Hindlimb muscle (tissue), 1 donor: ENCODE measurements at regions not wholly inside any gene's neighbourhood (a gene's known extent, or its start where the extent isn't known, plus 50 kb on each side); places are given as distances from the start of the nearest gene placed in this dataset.

Source experiments
- DNase-seq: peaks from one replicate; pipeline ENCODE4 v3.0.0-alpha.2; 2013

GRCh38 chr3:30372837-30373236 lies 233.6 kb upstream of the TGFBR2 start:
- DNase-seq: no peak

DNA sequence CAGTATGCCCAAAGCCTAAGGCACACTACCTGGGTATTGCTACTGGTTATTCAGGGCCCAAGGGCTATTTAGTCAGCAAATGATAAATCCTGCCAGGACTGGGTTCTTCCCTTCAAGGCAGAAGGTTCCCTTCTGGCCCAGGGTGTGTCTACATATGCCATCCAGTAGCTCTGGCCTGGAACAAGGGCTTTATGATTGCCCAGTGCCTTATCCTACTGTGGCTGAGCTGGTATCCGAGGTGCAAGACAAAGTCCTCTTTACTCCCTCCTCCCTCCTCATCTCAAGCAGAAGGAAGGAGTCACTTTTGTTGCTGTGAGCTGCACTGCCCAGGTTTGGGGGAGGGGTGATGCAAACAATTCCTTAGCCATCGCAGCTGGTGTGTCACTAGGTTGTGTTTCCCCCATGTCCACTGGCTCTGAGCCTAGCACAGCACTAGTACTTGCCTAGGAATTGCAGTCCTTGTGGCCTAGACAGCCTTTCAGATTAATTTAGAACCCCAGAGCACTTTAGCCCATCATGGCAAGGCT lies 221.8 kb upstream of the TGFBR2 start:
- no peak for DNase-seq

DNA sequence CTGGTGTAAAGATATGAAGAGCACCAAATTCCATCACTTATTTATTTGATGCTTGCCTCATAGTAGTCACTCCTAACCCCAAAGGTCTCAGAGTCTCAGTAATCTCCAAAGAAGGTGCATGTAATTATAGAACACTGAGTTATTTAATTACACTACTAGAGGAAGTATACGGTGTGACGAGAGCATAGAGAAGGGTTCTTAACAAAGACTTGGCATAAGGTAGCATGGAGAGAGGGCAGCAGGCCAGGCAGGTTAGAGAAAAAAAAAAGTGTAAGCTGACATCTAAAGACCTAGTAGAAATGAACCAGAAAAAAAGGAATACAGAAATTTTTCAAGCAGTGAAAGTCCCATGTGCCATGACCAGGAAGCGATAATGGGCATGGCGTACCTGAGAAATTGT lies 213.3 kb upstream of the TGFBR2 start:
- no peak for DNase-seq

DNA sequence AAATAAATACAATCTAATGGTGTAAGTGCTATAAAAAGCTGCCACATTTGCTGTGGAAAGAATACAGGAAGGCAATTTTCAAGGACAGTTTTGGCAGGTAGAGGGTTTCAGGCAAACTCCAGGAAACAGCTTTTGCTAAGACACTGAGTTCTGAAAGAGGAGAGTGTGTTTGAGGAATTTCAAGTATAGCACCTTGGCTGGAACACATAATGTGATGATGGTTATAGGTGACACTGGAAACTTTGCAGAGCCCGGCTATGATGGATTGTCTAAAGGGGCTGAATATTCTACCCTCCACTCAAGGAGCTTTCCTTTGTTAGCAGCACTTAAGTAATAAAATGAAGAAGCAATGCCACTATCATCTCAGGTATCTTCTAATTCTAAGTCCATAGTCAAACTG lies 209.4 kb upstream of the TGFBR2 start:
- DNase-seq: no peak

DNA sequence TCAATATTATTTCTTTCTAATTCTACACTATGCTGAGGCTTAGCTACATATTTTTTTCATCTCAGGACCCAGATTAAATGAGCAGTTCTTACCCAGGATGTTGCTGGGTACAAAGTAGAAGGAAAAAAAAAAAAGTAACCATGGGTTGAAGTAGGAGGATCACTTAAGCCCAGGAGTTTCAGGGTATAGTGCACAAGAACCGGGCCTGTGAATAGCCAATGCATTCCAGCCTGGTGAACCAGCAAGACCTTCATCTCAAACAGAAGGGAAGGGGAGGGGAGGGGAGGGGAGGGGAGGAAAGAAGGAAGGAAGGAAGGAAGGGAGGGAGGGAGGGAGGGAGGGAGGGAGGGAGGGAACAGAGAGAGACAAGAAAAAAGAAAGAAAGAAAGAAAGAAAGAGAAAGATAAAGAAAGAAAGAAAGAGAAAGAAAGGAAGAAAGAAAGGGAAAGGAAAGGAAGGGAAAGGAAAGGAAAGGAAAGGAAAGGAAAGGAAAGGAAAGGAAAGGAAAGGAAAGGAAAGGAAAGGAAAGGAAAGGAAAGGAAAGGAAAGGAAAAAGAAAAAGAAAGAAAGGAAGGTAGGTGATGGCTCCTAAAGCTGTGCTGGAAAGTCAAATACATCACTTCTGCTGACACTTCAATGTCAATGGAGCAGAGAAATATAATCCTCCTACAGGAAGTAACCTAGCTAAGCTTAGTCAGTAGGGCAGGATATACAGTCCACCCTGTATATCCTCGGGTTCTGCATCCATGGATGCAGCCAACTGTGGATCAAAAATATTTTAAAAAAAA lies 206.8 kb upstream of the TGFBR2 start:
- DNase-seq: no peak

DNA sequence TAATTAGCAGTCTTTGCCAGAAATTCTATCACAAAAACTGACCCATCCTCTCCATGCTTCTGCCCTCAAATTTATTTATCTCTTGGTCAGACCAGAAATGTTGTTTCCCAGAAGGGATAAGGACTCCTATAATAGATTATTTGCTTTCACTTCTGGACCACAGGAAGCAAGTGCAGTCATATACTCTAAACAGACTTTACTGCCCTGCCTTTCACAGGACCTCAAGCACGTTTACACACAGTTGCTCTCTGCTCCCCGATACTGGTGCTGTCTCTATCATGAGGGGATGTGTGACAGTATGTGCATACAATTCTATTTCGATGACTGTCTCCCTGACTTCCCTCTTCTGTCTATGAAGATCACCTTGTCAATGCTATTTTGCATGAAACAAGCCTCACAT lies 205.5 kb upstream of the TGFBR2 start:
- DNase-seq: no peak

- DNase-seq: peak; percentile 25
Measured at GRCh38 chr3:30401971-30402370, 204.4 kb upstream of the TGFBR2 start.

DNA sequence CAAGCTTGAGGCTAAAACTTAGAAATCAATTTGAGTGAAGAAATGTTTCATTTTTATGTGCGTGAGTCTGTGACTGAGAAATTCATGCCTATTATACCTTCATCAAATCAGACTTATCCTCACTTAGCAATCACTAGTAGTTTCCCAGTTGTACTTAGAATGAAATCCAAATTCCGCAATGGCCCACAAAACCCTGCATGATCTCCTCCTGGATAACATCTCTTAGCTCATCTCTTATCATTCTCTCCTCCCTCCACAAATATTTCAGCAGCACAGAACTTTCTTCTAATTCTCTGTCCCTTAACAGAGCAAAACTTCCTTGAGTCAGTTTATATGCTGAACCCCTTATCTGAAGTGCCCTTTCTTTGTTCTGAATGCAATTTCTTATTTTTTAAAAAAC lies 198.8 kb upstream of the TGFBR2 start:
- DNase-seq: no peak

- DNase-seq: no peak
Measured at GRCh38 chr3:30408105-30408557, 198.3 kb upstream of the TGFBR2 start.

DNA sequence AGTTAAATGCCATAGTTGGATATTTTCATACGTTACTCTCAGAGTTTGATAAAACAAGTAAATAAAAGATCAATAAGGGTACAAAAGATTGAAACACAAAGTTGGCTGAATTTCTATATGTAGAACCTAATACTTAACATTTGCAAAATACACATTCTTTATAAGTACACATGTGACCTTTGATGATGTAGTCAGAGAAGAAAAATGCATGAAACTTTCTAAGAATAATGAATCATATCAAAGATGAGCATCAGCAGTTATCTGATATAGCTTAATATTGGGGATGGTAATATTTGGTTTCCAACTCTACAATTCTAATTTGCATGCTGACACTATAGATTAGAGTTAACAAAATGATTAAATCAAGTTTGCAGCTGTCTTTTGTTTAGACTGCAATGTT lies 188.0 kb upstream of the TGFBR2 start:
- DNase-seq: no peak

- DNase-seq: no peak
Measured at GRCh38 chr3:30421266-30421665, 185.1 kb upstream of the TGFBR2 start.

DNA sequence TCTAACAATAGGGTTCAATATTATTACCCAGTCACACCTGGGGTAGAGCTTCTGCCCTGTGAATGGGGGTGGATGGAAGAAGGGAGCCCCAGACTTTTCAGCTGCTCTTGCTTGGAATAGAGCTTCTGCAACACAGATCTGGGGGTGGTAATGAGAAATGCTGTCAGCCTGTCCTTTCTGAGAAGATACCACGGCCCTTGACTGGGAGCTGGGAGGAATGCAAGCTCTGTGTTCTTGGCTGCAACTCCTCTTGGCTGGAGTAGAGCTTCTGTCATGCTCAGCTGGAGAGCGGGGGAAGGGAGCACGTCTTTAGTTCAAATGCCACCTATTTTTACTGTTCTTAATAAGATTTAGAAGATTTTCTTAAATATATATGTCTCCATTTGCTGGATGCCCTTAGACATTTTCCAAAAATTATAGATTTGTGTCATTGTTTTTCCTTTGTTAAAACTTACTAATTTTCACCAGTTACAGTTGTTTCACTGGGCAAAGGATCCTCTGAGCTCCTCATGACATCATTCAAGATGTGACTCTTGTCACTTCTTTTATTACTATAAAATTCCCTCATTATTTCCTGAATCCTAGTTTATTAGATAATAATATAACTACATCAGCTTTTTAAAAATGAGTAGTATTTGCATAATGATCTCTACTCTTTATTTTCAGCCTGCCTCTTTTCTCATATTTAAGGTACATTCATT lies 180.0 kb upstream of the TGFBR2 start:
- peak; percentile 58 for DNase-seq

GRCh38 chr3:30428251-30428650 lies 178.2 kb upstream of the TGFBR2 start:
- no peak for DNase-seq

DNA sequence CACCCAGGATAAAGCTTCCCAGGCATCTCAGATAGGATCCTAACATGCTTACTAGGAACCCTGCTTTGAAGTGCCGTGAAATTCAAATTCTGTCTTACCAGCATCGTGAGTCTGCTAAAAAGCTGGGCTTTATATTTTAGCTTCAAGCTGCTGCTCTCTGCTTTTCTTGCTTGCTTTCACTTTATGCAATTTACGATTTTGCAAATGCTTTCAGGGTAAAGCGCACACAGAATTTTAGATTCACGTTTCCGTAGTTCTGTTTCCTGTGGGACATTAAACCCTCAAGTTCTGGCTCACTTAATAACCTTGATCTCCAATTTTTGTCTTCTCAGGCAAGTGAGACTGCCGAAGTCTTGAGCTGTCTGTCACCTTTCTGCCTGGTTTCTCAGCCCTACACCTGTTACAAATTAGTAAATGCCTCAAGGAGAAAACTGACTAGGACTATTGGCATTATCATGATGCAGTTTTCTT lies 170.5 kb upstream of the TGFBR2 start:
- DNase-seq: peak; percentile 29

DNA sequence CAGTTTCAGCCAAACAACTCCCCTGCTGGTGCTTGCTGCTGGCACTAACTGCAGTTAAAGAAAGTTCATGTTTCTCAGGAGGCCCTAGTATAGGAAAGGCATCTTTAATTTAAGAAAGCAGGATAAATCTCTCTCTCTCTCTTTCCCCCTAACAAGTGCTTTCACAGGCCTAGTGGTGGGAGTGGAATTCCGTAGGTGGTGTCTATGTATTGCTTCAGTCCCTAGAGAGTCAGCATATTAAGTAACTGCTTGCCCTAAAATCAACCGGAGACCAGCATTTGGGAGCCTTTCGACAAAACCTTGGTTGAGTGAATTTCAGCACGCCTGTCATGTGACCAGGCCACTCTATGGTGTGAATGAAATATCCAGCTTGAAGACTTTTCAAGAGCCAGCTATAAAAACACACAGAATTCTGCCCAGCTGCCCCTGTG lies 169.2 kb upstream of the TGFBR2 start:
- DNase-seq: no peak

GRCh38 chr3:30438126-30438525 lies 168.3 kb upstream of the TGFBR2 start:
- DNase-seq: no peak

GRCh38 chr3:30439451-30440053 lies 166.8 kb upstream of the TGFBR2 start:
- no peak for DNase-seq

DNA sequence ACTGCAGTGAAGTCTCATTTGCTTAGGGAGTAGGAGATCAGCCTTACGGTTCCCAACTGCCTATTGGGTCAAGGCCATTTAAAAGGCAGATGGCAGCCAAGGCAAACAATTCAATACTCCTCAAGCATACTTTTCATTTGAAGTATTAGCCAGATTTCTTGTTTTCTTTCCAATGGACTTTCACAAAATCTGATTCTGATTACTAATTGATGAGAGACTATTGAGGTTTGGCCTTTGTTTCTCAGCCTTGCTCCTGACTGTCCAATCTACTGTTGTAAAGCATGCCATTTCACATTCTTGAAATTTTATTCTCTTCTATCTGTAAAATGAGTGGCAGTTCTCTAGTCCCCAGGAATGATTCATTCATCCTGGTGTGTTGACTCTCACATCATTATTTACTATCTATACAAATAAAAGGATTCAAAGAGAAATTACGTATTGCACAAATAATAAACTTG lies 166.2 kb upstream of the TGFBR2 start:
- DNase-seq: no peak

- DNase-seq: no peak
Measured at GRCh38 chr3:30440880-30441279, 165.5 kb upstream of the TGFBR2 start.

DNA sequence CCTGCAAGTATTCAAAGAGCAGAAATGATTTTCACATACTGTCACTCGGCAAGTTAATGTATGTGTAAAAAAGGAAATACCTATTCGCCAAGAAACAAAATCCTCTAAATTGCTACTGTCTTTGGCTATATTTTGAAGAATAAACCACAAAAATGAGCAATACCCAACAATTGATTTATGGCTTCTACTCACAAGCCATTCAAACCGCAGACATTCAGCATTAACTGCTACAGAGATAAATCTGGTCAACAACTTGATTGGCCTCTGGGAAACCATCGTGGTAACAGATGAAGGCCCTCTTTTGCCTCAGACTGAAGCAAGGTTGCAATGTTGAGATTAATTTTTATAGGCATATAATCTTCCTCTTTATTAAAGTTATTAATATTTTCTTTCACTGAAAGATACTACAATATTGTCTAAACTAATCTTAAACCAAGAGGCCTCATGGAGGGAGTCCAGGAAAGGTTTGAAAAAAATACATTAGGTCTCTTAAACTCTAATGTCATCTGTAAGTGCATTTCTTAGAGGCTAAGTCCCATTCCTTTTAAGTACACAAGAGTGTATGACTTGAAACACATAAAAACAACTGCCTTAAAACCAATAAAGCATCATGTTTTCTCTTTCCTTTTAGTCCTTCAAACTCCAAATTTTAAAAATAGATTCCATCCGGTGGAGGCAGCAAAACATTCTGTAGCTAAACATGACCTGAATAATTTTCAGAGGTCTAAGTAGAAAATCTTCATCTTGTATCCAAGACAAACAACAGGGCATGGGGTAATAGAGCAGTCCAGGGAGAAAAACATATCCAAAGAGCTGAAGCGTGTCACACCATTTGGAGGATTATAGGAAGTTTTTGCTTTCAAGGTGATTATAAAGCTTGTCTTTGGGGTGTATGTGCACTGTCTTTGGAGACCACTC lies 162.4 kb upstream of the TGFBR2 start:
- DNase-seq: no peak

- DNase-seq: no peak
Measured at GRCh38 chr3:30448450-30449289, 157.7 kb upstream of the TGFBR2 start.
